DOHH2 (cell line): ENCODE measurements at regions not wholly inside any gene's neighbourhood (a gene's known extent, or its start where the extent isn't known, plus 50 kb on each side); places are given as distances from the start of the nearest gene placed in this dataset.

ENCODE experiments used
- EZH2phosphoT487 ChIP-seq: fragments of 200-600 bp; sonication (generic); IDR thresholded peaks from 2 replicates; pipeline ENCODE4 v1.6.1; 2017; ENCODE audit warnings: borderline replicate concordance, mild to moderate bottlenecking, antibody characterized with exemption, low read length, moderate library complexity, mixed read lengths
- TF ChIP-seq, protein P1 (sequence below): fragments of 200-600 bp; sonication (generic); IDR thresholded peaks from one replicate; pipeline ENCODE4 v1.5.1; 2014; ENCODE audit warnings: antibody characterized with exemption, mild to moderate bottlenecking, low read depth, low read length; ENCODE audit not compliant: poor library complexity, severe bottlenecking

DNA sequence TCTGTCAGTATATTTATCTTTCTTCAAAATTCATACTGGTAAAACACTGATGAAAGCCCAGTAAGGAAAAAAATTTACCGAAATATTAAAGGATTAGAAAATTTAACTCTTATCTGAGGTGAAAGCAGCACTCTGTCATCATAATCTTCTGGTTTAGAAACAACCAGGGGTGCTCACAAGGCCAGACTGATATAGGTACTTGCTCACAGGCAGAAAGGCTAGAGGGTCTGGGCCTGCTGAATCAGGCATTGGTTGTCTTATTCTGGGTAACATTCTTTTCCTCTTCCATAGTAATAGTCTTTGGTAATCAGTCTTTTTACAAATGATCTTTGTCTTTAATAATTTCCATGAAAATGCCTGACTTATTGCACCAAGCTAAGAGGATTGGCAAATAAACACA, 221.4 kb upstream of the TFPI start:
- TF ChIP-seq, protein P1, sequence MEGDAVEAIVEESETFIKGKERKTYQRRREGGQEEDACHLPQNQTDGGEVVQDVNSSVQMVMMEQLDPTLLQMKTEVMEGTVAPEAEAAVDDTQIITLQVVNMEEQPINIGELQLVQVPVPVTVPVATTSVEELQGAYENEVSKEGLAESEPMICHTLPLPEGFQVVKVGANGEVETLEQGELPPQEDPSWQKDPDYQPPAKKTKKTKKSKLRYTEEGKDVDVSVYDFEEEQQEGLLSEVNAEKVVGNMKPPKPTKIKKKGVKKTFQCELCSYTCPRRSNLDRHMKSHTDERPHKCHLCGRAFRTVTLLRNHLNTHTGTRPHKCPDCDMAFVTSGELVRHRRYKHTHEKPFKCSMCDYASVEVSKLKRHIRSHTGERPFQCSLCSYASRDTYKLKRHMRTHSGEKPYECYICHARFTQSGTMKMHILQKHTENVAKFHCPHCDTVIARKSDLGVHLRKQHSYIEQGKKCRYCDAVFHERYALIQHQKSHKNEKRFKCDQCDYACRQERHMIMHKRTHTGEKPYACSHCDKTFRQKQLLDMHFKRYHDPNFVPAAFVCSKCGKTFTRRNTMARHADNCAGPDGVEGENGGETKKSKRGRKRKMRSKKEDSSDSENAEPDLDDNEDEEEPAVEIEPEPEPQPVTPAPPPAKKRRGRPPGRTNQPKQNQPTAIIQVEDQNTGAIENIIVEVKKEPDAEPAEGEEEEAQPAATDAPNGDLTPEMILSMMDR = no peak
- TF ChIP-seq EZH2phosphoT487 = no peak
